ENCODE measurements at regions not wholly inside any gene's neighbourhood (a gene's known extent, or its start where the extent isn't known, plus 50 kb on each side); places are given as distances from the start of the nearest gene placed in this dataset.

- no peak for DNase-seq
Measured at GRCh38 chr9:18167733-18168132, 306.2 kb upstream of the ADAMTSL1 start.

DNA sequence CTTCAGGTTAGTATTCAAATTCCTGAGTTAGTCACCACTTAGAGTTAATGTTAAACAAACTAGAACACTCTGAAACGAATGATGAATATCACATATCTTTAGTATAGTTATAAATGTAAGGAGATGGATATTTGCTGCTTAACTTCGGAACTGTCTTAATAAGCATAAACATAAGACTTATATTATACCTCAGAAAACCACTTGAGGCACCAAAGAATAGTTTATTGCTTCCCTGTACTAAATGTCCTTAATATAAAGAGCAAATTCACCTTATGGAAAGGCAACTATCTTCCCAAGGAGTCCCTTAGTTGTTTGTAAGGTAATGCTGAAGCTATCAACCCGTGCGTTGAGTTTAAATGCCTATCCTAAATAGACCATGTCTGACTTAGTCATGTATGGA, 300.0 kb upstream of the ADAMTSL1 start:
- DNase-seq, result no peak

GRCh38 chr9:18182636-18183035, 291.3 kb upstream of the ADAMTSL1 start:
- no peak for DNase-seq

DNA sequence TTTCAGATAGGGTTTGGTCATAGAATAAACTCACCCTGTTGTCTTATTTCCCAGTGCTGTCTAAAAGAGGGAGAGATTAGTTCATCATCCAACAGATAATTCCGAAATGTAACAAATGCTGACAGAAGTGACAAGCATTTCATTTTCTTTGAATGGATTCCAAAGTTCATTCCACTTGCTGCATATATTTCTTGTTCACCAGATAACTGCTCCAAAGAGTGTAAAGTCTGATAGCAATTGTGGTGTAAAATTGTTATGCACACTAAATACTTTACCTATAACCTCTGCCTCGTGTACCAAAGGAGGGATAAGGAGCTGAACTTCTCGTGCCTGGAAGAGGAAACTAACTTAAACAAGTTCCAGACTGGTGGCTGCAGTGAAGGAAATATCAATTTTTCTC, 290.0 kb upstream of the ADAMTSL1 start:
- DNase-seq, result no peak

DNA sequence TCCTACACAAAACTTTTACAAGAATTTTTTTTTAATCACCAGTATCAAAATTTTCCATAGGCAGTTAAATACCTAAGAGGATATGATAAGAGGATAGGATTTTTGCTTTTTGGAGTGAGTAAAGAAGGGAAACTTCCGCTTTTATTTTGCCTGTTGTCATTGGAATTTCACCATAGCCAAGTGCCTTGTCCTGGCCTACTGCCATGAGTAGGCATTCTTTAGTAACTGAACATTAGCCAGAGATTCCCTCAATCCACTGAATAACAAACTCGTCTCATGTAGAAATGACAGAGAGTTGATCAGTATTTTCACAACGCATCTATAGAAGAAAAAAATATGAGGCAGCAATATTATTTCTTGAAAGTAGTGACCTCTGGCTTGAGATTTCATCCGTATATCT, 289.6 kb upstream of the ADAMTSL1 start:
- no peak for DNase-seq

DNA sequence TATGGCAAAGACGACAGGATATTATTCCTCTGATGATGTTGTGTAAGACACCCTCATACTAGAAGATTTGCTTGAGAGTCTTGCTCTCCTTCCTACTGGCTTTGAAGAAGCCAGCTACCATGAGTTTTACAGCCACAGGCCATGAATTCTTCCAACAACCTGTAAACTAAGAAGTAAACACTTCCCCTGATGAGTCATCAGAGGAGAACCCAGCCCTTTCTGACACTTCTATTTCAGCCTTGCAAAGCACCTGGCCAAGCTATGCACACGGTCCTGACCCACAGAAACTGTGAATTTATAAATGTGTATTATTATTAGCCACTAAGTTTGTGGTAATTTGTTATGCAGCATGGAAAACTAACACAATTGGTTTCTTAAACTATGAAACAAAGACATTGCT, 288.8 kb upstream of the ADAMTSL1 start:
- no peak for DNase-seq

DNA sequence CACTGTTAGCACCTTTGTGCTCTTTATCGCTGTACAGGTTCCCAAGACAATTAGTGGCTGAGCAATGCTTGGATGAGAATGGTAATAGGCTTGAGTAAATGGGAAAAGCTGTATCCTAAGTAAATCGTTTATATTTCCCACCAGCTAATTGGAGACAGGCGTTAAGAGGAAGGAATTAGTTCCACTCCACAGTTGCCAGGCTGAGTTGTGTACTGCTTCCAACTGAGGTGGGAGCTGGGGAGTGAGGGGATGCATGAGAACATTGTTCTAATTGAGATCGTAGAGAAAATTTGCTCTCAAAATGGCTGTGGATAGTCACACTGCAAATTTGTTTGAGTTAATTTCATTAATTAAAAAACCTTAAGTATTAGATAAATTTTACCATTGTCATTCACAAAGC, 285.0 kb upstream of the ADAMTSL1 start:
- no peak for DNase-seq

- DNase-seq, result no peak
Measured at GRCh38 chr9:18189871-18190670, 283.9 kb upstream of the ADAMTSL1 start.

DNA sequence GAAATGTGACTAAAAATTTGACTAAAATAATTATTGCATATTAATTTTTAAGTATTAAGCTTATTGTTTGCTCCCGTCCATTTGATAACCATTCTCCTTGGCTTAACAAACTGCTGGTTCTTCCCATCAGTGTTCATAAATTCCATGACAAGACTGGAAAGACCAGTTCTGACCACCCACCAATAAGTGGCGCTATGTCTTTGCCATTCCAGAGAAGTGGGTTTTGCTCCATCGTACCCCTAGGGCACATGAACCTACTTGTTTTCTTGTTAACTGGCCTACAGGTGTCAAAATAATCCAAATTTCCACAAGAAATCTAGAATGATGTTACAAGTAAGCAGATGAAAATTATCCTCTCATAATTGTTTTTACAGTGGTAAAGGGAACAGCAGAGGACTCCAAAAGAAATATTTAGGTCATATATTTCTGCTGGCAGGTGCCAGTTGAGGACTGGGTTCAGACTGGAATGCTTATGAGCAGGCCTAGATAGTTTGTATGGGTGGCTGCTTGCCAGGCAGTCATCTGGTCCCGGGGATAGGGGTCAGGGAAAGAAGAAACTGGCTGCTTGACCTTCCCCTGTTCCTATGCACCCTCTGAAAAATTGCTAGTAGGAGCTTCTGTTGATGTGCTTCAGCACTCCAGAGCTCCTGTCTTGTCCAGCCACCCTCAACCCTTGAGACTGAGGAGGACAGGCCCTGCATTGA, 283.1 kb upstream of the ADAMTSL1 start:
- no peak for DNase-seq

- no peak for DNase-seq
Measured at GRCh38 chr9:18194316-18194715, 279.6 kb upstream of the ADAMTSL1 start.

DNA sequence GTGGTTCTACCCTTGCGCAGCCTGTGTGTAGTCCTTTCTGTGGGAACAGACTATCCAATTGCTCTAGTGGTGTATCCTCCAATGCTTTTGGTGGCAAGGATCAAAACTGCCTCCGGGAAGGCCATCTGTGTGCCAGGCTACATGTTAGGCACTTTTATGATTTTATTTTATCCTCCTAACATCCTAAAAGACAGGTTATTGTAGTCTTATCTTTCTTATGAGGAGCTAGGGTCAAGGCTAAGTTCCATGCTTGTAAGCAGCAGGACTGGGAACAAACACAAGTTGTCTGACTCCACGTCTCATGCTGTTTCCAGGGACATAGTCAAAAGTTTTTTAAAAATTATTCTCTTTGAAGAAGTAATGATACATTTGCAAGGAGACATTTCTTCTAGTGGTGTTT, 278.7 kb upstream of the ADAMTSL1 start:
- no peak for DNase-seq

GRCh38 chr9:18202924-18203323, 271.0 kb upstream of the ADAMTSL1 start:
- DNase-seq, result no peak

- no peak for DNase-seq
Measured at GRCh38 chr9:18207735-18208134, 266.2 kb upstream of the ADAMTSL1 start.

GRCh38 chr9:18208166-18209059, 265.5 kb upstream of the ADAMTSL1 start:
- DNase-seq, result no peak

GRCh38 chr9:18215626-18216025, 258.3 kb upstream of the ADAMTSL1 start:
- DNase-seq, result no peak

DNA sequence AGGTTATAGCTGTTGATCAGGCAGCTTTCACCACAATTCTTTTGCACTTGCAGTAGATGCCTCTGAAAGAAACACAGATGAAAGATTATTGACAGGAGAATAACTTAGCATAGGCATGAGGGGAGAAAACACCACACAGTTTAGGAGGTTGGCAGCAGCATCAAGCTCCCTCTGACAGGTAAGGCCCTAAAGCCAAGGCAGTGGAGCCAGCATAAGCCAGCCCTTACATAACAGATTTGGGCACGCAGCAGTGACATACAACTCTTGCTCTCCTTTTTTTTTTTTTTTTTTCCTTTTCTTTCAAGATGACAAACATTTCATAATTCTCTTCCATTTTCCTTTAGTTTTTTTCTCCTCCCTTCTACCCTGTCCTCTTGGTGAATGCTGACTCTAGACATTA, 257.6 kb upstream of the ADAMTSL1 start:
- no peak for DNase-seq

GRCh38 chr9:18228101-18228500, 245.9 kb upstream of the ADAMTSL1 start:
- no peak for DNase-seq

GRCh38 chr9:18229992-18230676, 243.8 kb upstream of the ADAMTSL1 start:
- no peak for DNase-seq

DNA sequence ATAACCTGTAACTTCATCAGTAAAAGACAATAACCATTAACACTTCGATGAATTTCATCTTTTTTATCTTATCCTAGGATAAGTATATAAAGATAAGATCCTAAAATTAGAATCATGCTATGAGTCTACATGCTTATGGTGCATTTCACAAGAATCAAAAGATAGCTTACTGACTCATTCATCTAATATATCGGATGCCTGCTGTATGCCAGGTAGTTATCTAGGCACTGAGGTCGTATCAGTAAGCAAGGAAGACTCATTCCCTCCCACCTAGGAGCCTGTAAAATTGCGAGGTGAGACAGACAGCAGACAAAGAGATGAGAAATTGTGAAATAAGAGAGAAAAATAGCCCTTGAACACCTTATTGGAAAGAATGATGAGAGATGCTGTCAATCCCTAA, 240.6 kb upstream of the ADAMTSL1 start:
- DNase-seq, result no peak

- DNase-seq, result no peak
Measured at GRCh38 chr9:18233776-18234445, 240.0 kb upstream of the ADAMTSL1 start.

DNA sequence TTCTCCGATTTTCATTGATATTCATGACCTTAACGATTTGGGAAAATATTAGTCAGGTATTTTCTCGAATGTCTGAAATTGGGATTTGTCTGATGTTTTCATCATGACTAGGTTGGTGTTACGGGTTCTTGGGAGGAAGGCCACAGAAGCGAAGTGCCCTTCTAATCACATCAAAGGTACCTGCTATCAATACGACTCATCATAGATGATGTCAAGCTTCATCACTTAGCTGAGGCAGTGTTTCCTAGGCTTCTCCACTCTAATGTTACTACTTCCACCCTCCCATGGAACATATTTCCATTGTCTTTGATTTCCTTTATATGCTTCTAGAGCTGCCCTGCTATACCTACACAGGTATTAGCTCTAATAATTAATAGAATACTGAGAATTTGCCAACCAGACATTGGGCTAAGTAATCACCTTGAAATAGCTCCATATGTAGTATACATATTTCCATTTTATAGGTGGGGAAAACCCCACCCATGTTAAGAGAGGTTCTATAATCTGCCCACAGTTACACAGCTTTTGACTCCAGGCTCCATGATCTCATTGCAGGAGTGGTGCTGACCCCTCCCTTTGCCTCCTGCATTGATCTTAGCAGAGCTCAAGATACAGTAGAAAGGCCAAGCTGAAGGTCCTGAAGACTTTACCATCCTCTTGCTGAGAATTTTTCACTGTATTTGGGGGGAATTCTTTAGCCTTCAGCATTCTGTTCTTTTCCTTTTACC, 238.6 kb upstream of the ADAMTSL1 start:
- DNase-seq, result no peak

DNA sequence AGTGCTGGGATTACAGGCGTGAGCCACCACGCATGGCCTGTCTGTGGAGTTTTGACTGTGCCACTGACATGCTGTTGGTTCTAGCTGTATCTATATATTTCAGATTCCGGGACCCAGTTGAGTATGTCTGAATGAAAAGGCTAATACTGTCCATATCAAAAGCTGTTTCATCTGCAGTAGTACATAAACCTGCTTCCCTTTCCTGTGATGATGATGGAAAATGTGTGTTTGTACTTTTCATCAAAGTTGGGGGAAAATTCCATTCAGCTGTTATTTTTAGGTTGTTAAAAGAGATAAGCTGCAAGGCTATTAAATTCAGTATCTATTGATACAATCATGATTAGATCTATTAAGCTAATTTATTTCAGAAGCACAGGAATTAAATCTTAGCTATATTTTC, 237.6 kb upstream of the ADAMTSL1 start:
- no peak for DNase-seq

Measured in CD4-positive, alpha-beta T cell treated with Interleukin-21 for 1 hour (primary cell).